Liver (tissue), 3 donors: ENCODE measurements at regions not wholly inside any gene's neighbourhood (a gene's known extent, or its start where the extent isn't known, plus 50 kb on each side); places are given as distances from the start of the nearest gene placed in this dataset.

ENCODE experiments used
- EGR1 ChIP-seq, 2 donors: IDR thresholded peaks; 2 replicates each; pipeline ENCODE4 v1.6.1; 2016 to 2018; ENCODE audit warnings: antibody characterized with exemption in 2 of 2, low read depth in 2 of 2
- FOXA1 ChIP-seq: IDR thresholded peaks from 2 replicates; pipeline ENCODE4 v1.6.1; 2016; ENCODE audit warnings: antibody characterized with exemption
- HNF4A ChIP-seq, 2 donors: conservative IDR thresholded peaks; 2 replicates each; pipeline ENCODE4 v1.6.1; 2016; ENCODE audit warnings: antibody characterized with exemption in 2 of 2, mild to moderate bottlenecking in 2 of 2
- JUND ChIP-seq, 2 donors: IDR thresholded peaks; 2 replicates each; pipeline ENCODE4 v1.6.1; 2016; ENCODE audit warnings: antibody characterized with exemption in 2 of 2
- RAD21 ChIP-seq, 2 donors: IDR thresholded peaks; 2 replicates each; pipeline ENCODE4 v1.6.1; 2016; ENCODE audit warnings: antibody characterized with exemption in 2 of 2, mild to moderate bottlenecking in 2 of 2
- RXRA ChIP-seq, 2 donors: IDR thresholded peaks; 2 replicates each; pipeline ENCODE4 v1.6.1; 2017 to 2018; ENCODE audit warnings: antibody characterized with exemption in 2 of 2, mild to moderate bottlenecking in 1 of 2
- SP1 ChIP-seq: IDR thresholded peaks from 2 replicates; pipeline ENCODE4 v1.6.1; 2018; ENCODE audit warnings: antibody characterized with exemption, mild to moderate bottlenecking
- TAF1 ChIP-seq: conservative IDR thresholded peaks from 2 replicates; pipeline ENCODE4 v1.6.1; 2016; ENCODE audit warnings: antibody characterized with exemption, mild to moderate bottlenecking
- YY1 ChIP-seq: IDR thresholded peaks from 2 replicates; pipeline ENCODE4 v1.6.1; 2016; ENCODE audit warnings: antibody characterized with exemption, mild to moderate bottlenecking
- ZBTB33 ChIP-seq: IDR thresholded peaks from 2 replicates; pipeline ENCODE4 v1.6.1; 2016; ENCODE audit warnings: antibody characterized with exemption
- TF ChIP-seq, protein P1 (sequence below): IDR thresholded peaks from 2 replicates; pipeline ENCODE4 v1.6.1; 2016; ENCODE audit warnings: antibody characterized with exemption
- TF ChIP-seq, protein P2 (sequence below): fragments of 150-350 bp; IDR thresholded peaks from 2 replicates; pipeline ENCODE4 v1.5.1; 2017; ENCODE audit warnings: improper control_type of control experiment, low read depth, low read length; ENCODE audit not compliant: missing input control
- TF ChIP-seq, protein P3 (sequence below): IDR thresholded peaks from 2 replicates; pipeline ENCODE4 v1.6.1; 2016; ENCODE audit warnings: antibody characterized with exemption
- TF ChIP-seq, protein P4 (sequence below): IDR thresholded peaks from 2 replicates; pipeline ENCODE4 v1.6.1; 2016; ENCODE audit warnings: antibody characterized with exemption, mild to moderate bottlenecking
- donor health status: healthy.
- donor health status: healthy.

GRCh38 chr22:27454807-27455450 is 346.6 kb downstream of the MN1 start:
- TF ChIP-seq, protein P1, sequence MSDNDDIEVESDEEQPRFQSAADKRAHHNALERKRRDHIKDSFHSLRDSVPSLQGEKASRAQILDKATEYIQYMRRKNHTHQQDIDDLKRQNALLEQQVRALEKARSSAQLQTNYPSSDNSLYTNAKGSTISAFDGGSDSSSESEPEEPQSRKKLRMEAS: no peak
- TF ChIP-seq EGR1 (IDR thresholded peaks at IDR 0.05; ENCODE audit: low read depth in 2 of 2) (no peak), FOXA1 (no peak), TAF1 (no peak), RXRA (IDR thresholded peaks at IDR 0.05) (no peak), YY1 (no peak), ZBTB33 (no peak), SP1 (no peak), JUND (IDR thresholded peaks at IDR 0.05) (no peak), HNF4A (conservative IDR thresholded peaks at IDR 0.05) (no peak), RAD21 (IDR thresholded peaks at IDR 0.05) (no peak)
- TF ChIP-seq, protein P2, sequence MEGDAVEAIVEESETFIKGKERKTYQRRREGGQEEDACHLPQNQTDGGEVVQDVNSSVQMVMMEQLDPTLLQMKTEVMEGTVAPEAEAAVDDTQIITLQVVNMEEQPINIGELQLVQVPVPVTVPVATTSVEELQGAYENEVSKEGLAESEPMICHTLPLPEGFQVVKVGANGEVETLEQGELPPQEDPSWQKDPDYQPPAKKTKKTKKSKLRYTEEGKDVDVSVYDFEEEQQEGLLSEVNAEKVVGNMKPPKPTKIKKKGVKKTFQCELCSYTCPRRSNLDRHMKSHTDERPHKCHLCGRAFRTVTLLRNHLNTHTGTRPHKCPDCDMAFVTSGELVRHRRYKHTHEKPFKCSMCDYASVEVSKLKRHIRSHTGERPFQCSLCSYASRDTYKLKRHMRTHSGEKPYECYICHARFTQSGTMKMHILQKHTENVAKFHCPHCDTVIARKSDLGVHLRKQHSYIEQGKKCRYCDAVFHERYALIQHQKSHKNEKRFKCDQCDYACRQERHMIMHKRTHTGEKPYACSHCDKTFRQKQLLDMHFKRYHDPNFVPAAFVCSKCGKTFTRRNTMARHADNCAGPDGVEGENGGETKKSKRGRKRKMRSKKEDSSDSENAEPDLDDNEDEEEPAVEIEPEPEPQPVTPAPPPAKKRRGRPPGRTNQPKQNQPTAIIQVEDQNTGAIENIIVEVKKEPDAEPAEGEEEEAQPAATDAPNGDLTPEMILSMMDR: no peak
- TF ChIP-seq, protein P3, sequence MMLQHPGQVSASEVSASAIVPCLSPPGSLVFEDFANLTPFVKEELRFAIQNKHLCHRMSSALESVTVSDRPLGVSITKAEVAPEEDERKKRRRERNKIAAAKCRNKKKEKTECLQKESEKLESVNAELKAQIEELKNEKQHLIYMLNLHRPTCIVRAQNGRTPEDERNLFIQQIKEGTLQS: no peak
- TF ChIP-seq, protein P4, sequence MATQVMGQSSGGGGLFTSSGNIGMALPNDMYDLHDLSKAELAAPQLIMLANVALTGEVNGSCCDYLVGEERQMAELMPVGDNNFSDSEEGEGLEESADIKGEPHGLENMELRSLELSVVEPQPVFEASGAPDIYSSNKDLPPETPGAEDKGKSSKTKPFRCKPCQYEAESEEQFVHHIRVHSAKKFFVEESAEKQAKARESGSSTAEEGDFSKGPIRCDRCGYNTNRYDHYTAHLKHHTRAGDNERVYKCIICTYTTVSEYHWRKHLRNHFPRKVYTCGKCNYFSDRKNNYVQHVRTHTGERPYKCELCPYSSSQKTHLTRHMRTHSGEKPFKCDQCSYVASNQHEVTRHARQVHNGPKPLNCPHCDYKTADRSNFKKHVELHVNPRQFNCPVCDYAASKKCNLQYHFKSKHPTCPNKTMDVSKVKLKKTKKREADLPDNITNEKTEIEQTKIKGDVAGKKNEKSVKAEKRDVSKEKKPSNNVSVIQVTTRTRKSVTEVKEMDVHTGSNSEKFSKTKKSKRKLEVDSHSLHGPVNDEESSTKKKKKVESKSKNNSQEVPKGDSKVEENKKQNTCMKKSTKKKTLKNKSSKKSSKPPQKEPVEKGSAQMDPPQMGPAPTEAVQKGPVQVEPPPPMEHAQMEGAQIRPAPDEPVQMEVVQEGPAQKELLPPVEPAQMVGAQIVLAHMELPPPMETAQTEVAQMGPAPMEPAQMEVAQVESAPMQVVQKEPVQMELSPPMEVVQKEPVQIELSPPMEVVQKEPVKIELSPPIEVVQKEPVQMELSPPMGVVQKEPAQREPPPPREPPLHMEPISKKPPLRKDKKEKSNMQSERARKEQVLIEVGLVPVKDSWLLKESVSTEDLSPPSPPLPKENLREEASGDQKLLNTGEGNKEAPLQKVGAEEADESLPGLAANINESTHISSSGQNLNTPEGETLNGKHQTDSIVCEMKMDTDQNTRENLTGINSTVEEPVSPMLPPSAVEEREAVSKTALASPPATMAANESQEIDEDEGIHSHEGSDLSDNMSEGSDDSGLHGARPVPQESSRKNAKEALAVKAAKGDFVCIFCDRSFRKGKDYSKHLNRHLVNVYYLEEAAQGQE: peak; percentile 95
